Kidney tubule cell (primary cell): ENCODE measurements at regions not wholly inside any gene's neighbourhood (a gene's known extent, or its start where the extent isn't known, plus 50 kb on each side); places are given as distances from the start of the nearest gene placed in this dataset.

Source experiments
- DNase-seq: peaks from one replicate; pipeline ENCODE4 v3.0.0-alpha.2; 2018; ENCODE audit warnings: low spot score

- DNase-seq: no peak
Measured at GRCh38 chrX:39893417-39894338, 204.1 kb downstream of the BCOR start.

- peak; percentile 32 for DNase-seq
Measured at GRCh38 chrX:39894683-39895082, 203.1 kb downstream of the BCOR start.

GRCh38 chrX:39895218-39896110 is 202.3 kb downstream of the BCOR start:
- peak; percentile 73 for DNase-seq

GRCh38 chrX:39896951-39897740 is 200.6 kb downstream of the BCOR start:
- DNase-seq: peak; percentile 82

- DNase-seq: no peak
Measured at GRCh38 chrX:39897741-39898097, 200.0 kb downstream of the BCOR start.

DNA sequence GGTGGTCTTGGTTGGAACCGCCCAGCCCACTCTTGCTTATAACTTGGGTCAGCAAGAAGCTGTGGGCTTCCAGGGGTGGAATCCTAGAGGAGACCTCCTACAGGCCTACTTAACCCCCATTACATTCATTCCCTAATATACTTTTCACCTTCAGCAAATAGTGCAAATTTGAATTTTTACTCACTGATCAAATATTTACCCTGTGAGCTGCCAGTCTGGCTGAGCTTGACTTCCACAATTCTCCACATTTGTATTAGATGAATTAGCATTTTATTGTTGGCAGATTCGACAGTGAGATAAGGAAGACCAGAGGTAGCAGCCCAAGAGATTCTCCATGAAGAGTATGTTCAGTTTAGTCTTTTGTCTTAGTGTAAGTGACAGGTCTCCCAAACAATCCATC is 199.6 kb downstream of the BCOR start:
- no peak for DNase-seq

DNA sequence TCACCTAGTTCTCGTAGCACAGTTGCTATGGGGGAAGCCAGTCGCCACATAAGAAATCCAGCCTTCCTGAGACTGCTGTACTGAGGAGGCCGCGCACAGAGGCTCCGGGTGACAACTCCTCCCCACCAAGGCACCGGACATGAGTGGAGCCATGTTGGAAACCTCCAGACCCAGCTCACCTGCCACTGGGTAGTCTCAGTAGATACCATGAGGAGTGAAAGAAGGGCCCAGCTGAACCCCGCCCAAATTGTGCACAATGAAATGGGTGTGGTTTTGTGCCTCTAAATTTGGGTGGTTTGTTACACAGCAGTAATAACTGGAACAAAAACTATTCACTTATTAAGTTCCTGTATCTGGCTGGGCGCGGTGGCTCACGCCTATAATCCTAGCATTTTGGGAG is 198.7 kb downstream of the BCOR start:
- DNase-seq: no peak

- no peak for DNase-seq
Measured at GRCh38 chrX:39899856-39900776, 197.6 kb downstream of the BCOR start.

DNA sequence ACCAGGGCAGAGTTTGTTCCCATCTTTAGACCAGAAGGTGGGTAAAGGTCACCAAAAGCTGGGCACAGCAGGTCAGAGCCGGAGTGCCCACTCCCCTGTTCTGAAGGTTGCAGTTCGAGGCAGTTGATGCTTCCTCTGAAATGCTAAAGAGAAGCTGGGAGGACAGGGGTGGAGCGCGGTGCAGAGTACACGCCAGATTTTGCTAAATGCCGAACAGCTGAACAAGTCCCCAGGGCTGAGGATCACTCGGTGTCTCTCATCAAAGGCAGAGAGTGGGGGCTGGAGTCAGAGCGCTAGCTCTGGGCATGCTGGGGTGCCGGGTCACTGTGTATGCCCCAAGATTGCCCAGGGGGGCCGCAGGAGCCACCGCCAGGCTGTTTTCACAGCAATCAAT is 197.0 kb downstream of the BCOR start:
- no peak for DNase-seq

- no peak for DNase-seq
Measured at GRCh38 chrX:39903343-39903742, 194.4 kb downstream of the BCOR start.

DNA sequence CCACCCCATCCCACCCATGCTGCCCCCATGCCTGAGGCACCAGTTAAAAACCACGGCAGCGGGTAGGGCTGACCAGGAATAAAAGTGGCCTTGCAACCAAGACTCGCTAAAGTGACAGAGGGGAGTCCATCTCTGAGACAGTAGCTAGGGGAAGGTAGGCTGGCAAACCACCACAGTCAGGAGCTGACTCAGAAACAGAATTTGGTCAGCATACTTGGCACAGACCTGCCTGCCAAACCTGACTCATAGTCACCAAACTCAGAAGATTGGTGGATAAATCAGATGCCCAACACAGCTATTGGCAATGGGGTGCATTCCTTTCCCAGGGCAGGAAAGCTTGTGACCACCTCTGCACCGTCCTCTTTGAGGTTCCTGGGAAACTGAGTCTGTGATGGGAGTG is 193.8 kb downstream of the BCOR start:
- peak; percentile 67 for DNase-seq

DNA sequence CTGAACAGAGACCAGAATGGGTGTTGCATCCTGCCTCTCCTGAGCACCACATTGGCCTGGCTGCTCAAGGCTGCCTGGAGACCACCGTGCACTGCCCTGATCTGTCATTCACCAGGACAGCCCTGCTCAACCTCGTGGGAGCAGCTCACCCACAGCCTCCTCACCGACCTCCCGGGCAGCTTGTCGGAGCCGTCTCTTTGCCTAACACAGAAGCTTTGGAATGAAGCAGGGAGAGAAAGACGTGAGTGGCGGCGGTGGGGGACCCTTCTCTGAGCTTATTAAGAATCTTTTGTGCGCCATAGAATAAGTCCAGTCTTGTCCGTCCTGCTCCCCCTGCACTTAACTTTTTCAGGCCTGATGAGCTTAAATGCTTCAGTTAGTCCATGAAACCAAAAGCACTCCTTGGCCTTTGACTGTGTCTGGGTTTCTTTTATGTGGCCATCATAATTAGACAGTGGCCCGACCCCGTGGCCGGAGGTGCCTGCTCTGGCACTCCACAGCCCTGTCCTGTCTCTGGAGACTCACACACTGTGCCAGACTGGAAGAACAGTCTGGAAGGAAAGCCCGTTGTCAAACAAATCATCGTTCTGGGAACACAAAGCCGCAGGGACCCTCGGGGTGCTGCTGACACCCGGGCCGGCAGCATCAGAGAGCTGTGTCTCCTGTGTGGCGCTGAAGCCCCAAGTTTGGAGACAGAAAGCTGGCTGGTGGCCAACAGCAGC is 192.8 kb downstream of the BCOR start:
- no peak for DNase-seq

DNA sequence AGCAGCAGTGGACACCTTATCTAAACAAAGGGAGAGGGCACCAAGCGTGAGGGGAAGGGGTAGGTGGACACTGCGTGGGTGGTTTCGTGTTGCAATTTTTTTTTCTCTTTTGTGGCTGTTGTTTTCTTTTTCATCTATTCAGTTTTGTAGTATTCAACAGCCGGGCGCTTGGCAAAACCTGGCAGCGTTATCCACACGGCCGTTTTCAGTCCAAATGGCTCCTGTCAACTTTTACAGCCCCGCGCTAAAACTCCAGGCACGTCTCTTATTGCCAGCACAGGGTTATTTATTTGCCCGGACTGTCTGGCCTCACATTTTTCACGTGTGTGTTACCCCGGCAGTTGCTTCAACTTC is 192.2 kb downstream of the BCOR start:
- peak; percentile 71 for DNase-seq

- DNase-seq: no peak
Measured at GRCh38 chrX:39905946-39906345, 191.8 kb downstream of the BCOR start.

GRCh38 chrX:39907964-39908661 is 189.6 kb downstream of the BCOR start:
- peak; percentile 98 for DNase-seq

- DNase-seq: no peak
Measured at GRCh38 chrX:39909996-39910395, 187.8 kb downstream of the BCOR start.

GRCh38 chrX:39910651-39911050 is 187.1 kb downstream of the BCOR start:
- DNase-seq: no peak

- no peak for DNase-seq
Measured at GRCh38 chrX:39911278-39911897, 186.4 kb downstream of the BCOR start.

DNA sequence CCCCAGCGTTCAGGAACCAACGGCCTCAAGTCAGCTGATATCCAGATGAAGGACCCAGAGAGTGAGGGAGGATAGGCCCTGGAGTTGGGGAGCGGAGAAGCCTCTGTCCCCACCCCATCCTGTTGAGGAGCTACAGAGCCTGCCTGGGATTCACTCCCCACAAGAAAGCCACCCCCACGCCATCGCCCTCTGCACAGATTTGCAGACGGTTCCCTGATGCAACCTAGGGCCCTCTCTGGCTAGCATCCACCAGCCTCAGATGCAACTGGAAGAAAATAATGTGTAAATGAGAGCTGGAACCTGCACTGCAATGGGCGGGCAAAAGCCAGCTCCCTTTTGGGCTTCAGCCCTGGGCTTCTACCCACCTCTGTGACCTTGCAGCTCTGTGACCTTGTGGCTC is 185.6 kb downstream of the BCOR start:
- DNase-seq: no peak
